ENCODE measurements at regions not wholly inside any gene's neighbourhood (a gene's known extent, or its start where the extent isn't known, plus 50 kb on each side); places are given as distances from the start of the nearest gene placed in this dataset.

- H2AFZ ChIP-seq (ENCODE audit: low read length) = no peak overlapping the region
- no peaks in the 10 kb centered on the region for H3K36me3 ChIP-seq (ENCODE audit: insufficient read depth, low read length)
- no peak for DNase-seq (ENCODE audit: insufficient read length, low spot score, missing footprints)
- no peak overlapping the region for H3K4me2 ChIP-seq (ENCODE audit: insufficient read depth, low read length)
- TF ChIP-seq CTCF (IDR thresholded peaks at IDR 0.05; ENCODE audit: extremely low read depth, low read depth, low read length) = no peak
- no peak overlapping the region for H3K27ac ChIP-seq (ENCODE audit: low read depth, low read length)
- no peaks in the 10 kb centered on the region for H3K4me1 ChIP-seq (ENCODE audit: insufficient read depth, low read length)
- H3K79me2 ChIP-seq (ENCODE audit: insufficient read depth, low read length) = no peaks in the 10 kb centered on the region
- no peaks in the 10 kb centered on the region for H3K9me3 ChIP-seq (ENCODE audit: low read depth, low read length)
- H3K4me3 ChIP-seq (ENCODE audit: insufficient read depth, low read length) = no peak overlapping the region
- no peaks in the 10 kb centered on the region for H4K20me1 ChIP-seq (ENCODE audit: insufficient read depth, low read length)
- no peaks in the 10 kb centered on the region for H3K27me3 ChIP-seq (ENCODE audit: insufficient read depth, low read length)
Measured at GRCh38 chr20:20782231-20782630, 69.8 kb upstream of the RALGAPA2 start.

DNA sequence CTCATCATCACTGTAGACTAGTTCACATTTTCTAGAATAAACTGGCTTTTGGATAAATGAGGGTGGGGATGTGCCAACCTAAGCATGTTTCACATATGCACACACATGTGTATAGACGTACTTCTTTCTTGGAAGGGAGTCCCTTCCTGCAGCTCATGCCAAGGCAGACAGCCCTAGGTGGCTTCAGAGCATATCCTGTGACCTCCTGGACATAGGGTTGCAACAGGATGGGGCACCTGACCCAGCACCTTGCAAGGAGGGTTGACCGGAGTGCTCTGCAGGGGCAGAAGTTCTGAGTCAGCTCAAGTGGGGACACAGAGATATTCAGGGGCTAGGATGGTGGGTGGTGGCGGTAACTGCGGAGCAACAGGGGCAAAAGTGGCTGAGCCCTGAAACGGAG lies 68.6 kb upstream of the RALGAPA2 start:
- no peaks in the 10 kb centered on the region for H3K4me1 ChIP-seq (ENCODE audit: insufficient read depth, low read length)
- no peak overlapping the region for H3K4me2 ChIP-seq (ENCODE audit: insufficient read depth, low read length)
- H3K36me3 ChIP-seq (ENCODE audit: insufficient read depth, low read length) = no peaks in the 10 kb centered on the region
- no peak for DNase-seq (ENCODE audit: insufficient read length, low spot score, missing footprints)
- no peak overlapping the region for H3K27ac ChIP-seq (ENCODE audit: low read depth, low read length)
- H4K20me1 ChIP-seq (ENCODE audit: insufficient read depth, low read length) = no peaks in the 10 kb centered on the region
- no peak overlapping the region for H3K4me3 ChIP-seq (ENCODE audit: insufficient read depth, low read length)
- H2AFZ ChIP-seq (ENCODE audit: low read length) = no peak overlapping the region
- no peaks in the 10 kb centered on the region for H3K27me3 ChIP-seq (ENCODE audit: insufficient read depth, low read length)
- H3K9me3 ChIP-seq (ENCODE audit: low read depth, low read length) = no peaks in the 10 kb centered on the region
- no peaks in the 10 kb centered on the region for H3K79me2 ChIP-seq (ENCODE audit: insufficient read depth, low read length)
- no peak for TF ChIP-seq CTCF (IDR thresholded peaks at IDR 0.05; ENCODE audit: extremely low read depth, low read depth, low read length)

DNA sequence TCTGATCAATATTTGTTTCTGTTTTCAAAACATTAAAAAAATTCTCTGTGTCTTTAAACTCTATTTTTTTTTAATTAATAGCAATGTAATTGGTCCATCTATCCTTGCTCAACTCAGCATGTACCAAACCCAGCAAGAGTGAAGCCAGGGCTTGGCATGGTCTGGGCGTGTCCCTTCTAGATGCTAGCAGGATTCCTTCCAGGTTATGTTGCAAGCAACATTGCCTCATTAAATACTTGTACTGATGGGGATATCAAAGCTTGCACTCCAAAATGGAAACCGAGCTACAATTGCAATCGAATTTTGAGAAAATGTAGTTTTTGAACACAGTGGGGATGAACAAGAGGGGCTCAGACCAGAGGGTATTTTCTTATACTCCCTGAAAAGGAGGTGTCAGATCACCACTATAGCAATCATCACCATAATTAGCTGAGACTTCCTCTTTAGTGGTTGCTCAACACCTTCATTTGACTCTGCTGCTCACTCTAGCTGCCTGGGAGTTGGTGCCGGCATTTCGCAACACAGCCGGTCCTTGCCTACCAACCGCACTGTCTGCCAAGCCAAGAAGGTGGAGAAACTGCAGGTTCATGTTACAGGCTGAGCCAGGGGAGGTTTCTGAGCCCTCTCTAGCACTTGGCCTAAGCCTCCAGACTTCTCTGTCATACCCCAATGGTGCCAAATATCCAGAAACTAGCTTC lies 67.8 kb upstream of the RALGAPA2 start:
- H3K4me3 ChIP-seq (ENCODE audit: insufficient read depth, low read length) = no peak overlapping the region
- no peak for DNase-seq (ENCODE audit: insufficient read length, low spot score, missing footprints)
- no peaks in the 10 kb centered on the region for H3K27me3 ChIP-seq (ENCODE audit: insufficient read depth, low read length)
- H3K79me2 ChIP-seq (ENCODE audit: insufficient read depth, low read length) = no peaks in the 10 kb centered on the region
- TF ChIP-seq CTCF (IDR thresholded peaks at IDR 0.05; ENCODE audit: extremely low read depth, low read depth, low read length) = no peak
- no peaks in the 10 kb centered on the region for H3K9me3 ChIP-seq (ENCODE audit: low read depth, low read length)
- H3K27ac ChIP-seq (ENCODE audit: low read depth, low read length) = no peak overlapping the region
- no peaks in the 10 kb centered on the region for H3K36me3 ChIP-seq (ENCODE audit: insufficient read depth, low read length)
- no peak overlapping the region for H3K4me2 ChIP-seq (ENCODE audit: insufficient read depth, low read length)
- no peak overlapping the region for H2AFZ ChIP-seq (ENCODE audit: low read length)
- no peaks in the 10 kb centered on the region for H3K4me1 ChIP-seq (ENCODE audit: insufficient read depth, low read length)
- no peaks in the 10 kb centered on the region for H4K20me1 ChIP-seq (ENCODE audit: insufficient read depth, low read length)

DNA sequence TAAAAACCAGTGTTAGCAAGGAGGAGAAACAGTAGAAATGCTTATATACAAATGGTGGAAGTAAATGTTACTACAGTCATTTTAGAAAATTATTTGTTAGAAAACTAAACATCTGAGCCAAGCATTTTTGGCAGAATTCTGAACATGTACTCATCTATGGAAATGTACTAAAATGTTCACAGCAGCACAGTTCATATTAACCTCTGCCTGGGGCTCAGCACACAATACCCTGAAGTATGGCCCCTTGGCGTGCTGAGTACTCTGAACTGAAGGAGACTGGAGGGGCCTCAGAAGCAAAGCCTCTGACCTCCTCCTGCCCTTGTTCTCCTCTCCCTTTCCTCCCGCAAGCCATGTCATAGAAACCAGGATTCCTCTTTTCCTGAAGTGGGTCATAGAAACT lies 66.2 kb upstream of the RALGAPA2 start:
- Histone ChIP-seq H3K27me3 (ENCODE audit: insufficient read depth, low read length) (no peaks in the 10 kb centered on the region), H3K9me3 (ENCODE audit: low read depth, low read length) (no peaks in the 10 kb centered on the region), H4K20me1 (ENCODE audit: insufficient read depth, low read length) (no peaks in the 10 kb centered on the region), H3K4me2 (ENCODE audit: insufficient read depth, low read length) (no peak overlapping the region), H2AFZ (ENCODE audit: low read length) (no peak overlapping the region), H3K4me1 (ENCODE audit: insufficient read depth, low read length) (no peaks in the 10 kb centered on the region), H3K36me3 (ENCODE audit: insufficient read depth, low read length) (no peaks in the 10 kb centered on the region), H3K4me3 (ENCODE audit: insufficient read depth, low read length) (no peak overlapping the region), H3K79me2 (ENCODE audit: insufficient read depth, low read length) (no peaks in the 10 kb centered on the region), H3K27ac (ENCODE audit: low read depth, low read length) (no peak overlapping the region)
- TF ChIP-seq CTCF (IDR thresholded peaks at IDR 0.05; ENCODE audit: extremely low read depth, low read depth, low read length) = no peak
- no peak for DNase-seq (ENCODE audit: insufficient read length, low spot score, missing footprints)

Data from osteoblast (primary cell).